Stimulated activated CD8-positive, alpha-beta memory T cell treated with anti-CD3 and anti-CD28 coated beads, Interleukin-4, amount 100 ng/mL, for 24 hours (primary cell): ENCODE measurements at regions not wholly inside any gene's neighbourhood (a gene's known extent, or its start where the extent isn't known, plus 50 kb on each side); places are given as distances from the start of the nearest gene placed in this dataset.

Source experiments
- DNase-seq: peaks from one replicate; pipeline ENCODE4 v3.0.0-alpha.2; 2020; ENCODE audit warnings: low read depth

DNA sequence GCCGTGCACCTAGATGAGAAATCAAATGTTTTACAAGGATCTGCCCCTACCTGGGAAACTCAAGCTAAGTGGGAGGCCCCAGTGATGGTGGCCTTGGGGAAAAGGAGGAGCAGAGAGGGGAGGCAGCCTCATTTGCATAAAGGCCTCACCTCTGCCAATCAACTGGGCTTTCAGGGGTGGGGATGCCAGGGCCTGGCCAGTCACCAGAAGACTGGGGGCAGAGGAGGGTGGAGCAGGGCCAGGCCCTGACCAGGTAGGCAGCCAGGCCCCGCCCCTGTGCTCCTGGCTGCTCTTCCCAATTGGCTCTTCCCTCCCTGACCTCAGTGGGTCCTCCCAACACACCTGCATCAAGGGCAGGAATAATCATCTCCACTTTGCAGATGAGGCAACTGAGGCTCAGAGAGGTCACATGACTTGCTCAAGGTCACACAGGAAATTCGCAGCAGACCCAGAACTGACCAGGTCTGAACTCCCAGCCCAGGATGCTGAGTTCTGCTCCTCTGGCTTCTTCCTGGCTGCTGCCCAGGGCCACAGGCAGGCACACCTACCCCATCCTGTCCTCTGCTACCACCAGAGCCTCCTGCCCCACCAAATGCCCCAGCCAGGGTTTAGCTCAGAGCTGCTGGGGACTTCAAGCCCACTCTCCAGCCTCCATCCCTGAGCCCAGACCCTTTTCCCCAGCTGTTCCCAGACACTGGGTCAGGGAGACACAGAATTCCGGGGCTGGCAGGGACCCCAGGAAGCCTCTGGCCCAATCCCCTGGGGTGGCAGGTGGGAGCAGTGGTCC is 677.9 kb downstream of the MATN1 start:
- no peak for DNase-seq

DNA sequence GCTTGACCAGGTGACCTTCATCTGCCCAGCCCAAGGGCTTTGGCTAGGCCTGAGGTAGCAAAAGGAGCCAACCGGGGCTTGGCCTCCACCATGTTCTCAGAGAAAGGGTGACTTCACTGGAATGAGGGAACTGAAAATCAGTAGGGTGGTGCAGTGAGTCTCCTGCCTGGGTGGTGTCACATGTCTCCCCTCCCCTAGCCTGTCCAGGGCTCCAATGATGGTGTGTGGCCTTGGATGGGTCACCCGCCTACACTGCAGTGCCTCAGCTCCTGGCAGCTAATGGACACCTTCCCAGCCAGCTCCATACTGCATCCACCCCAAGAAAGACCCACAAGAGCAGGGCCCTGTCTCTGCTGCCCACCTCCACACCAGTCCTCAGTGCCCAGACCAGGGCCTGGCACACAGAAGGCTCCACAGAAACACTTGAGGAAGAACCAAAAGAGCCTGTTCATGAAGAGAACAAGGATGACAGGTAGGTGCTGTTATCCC is 678.7 kb downstream of the MATN1 start:
- DNase-seq: no peak

DNA sequence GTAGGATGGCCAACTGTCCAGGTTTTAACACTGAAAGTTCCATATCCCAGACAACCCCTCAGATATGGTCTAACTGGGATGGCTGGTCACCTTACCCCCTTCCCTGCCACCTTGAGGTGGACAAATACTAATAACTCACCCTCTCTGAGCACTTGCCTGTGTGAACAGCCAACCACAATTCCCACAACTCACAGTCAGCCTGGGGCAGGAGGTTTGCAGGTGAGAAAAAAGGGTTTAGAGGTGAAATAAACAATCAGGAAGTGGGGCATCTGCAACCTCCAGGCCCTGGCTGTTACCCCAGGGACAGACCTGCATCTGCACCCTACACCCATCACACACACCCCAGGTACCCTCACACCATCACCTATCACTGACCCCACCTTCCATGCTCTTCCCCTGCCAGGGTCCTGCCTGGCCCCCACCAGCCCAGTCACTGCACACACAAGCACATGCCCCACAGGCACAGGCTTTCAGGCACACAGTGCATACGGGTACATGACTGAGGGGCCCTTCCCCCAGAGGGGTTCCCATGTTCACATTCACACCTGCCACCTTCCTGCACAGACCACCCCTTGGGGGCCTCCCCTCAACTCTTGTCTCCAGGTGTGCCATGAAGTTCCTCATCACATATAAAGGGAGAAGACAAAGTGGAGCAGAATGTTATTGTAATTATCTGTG is 679.5 kb downstream of the MATN1 start:
- DNase-seq: no peak

DNA sequence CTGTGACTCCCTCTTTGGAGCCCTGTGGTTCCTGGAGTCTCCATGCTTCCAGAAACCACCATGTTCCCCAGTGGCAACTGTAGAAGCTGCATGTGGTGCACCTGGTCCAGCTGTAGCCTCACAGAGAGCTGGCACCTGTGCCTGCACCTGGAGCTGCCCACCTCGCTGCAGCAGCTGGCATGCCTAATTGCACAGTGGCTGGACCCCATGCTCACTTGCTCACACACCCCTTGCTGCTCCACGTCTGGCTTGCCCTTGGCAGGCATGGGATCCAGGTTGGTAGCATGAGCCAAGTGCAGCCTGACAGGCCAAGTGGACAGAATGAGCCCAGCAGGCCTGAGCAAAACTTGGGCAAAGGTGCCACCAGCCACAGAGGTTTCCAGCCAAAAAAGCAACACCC is 680.1 kb downstream of the MATN1 start:
- DNase-seq: no peak

DNA sequence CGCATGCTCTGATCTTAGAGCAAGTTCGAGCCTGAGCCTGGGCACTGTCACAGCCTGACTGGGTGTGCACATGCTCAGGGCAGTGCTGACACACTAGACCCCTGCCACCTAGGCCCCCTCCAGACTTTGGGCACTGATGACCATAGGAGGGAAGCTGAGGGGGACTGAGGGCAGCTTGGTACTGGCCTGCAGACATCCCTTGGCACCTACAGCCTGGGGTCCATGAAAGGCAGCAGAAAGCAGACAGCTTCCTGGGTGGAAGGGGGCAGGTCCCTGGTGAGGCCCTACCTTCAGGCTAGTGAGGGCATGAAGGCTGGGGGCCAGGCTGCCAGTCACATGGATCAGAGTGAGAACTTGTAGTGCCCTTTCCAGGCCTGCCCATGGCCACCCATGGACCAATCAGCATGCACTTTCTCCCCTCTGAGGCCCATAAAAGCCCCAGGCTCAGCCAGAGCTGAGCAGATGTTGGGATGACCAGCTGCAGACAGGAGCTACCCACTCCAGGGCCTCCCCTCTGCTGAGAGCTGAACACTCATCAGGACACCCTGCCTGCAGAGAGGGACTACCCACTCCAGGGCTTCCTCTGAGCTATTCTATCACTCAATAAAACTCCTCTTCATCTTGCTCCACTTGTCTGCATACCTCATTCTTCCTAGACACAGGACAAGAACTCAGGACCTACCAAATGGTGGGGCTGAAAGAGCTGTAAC is 680.8 kb downstream of the MATN1 start:
- DNase-seq: no peak

DNA sequence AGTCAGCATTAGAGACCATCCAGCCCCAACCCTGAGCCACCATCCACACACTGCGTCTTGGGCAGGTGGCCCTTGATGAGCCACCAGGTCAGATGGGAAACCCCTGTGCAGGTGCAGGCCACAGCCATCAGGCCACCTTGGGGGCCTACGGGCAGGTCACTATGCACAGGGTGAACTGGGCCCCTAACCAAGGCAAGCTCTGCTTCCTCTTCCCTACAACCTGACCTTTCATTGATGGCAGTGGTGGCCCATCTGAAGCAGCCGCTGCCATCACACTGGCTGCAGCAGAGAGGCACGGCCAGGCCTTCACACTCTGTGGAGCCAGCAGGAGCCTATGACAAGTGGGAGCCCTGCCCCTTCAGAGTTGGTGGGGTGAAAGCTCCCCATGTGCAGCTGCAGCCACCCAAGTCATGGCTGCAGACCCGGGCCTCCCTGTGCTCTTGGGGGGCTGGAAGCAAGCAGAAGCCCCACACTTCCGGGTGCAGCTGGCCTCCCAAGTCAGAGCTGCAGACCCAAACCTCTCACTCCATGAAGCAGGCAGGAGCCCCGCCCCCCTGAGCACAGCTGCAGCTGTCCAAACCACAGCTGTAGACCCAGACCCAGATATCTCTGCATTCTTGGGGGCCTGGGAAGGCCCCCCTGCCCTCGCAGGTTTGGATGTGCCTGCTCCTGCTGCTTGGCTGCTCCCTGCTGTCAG is 681.5 kb downstream of the MATN1 start:
- no peak for DNase-seq

DNA sequence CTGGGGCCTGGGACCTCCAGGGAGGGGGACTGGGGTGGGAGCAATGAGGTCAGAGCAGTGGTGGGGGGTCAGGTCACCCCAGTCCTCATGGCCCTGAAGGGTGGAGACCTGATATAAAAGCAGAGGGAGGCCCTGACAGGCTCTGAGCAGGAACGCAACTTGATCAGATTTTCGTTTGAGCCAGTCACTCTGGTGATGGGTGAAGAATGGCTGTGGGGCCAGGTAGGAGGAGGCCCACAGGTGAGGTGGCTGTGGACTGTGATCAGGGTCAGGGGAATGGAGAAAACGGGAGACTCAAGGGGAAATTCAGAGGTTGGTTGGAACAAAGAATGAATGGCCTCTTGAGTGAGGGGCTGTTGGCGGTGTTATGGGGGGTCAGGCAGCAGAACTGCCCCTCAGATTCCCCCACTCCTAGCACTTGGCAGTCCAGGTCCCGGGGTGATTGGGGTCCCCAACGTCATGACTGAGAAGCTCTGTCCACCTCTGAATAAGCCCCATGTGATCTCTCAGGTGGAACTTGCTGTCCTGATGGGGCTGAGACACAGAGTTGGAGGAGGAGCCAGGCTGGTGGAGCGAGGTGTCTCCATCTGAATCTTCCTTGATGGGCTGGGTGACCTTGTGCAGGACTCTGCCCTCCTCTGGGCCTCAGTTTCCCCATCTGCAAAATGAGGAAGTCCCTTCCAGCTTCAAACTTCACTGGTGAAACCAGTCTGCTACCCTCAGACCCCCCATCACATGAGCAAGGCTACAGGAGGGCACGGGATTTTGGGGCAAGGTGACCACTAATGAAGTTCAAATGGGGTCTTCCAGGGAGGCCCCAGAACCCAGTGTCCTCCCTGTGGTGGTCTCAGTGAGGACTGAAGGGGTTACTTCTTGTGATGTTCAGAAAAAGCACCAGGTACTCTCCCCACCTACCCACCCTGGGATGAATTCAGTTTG is 683.0 kb downstream of the MATN1 start:
- no peak for DNase-seq

DNA sequence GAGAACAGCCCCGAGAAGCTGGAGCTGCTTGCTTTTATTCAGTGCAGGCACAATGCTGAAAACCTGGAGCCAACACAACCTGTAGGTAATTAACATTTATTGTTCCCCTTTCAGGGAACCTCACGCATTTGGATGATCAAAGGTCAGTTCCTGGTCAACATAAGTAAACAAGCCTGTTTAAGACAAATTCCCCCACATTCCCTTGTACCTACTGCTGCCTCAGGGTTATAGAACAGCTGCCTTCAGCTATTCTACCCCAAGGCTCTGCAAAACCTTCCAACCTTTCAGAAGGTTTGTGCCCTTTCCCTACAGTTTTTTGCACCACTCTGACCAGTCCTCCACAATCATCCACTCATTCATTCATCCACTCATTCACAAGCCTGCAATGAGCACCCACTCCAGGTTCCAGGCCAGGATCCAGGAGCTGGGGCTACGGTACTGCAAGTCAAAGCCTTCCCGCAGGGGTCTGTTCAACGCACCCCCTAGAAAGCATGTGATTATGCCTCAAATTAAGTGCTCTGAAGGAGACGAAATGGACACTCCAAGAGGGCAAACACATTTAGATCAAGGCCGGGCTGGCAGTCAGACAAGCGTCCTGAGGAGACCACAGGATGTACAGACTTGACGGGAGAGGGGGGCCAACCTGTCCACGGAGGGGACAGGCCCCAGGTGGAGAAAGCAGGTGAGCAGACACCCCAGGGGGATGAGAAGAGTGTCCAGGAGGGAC is 683.9 kb downstream of the MATN1 start:
- DNase-seq: no peak

DNA sequence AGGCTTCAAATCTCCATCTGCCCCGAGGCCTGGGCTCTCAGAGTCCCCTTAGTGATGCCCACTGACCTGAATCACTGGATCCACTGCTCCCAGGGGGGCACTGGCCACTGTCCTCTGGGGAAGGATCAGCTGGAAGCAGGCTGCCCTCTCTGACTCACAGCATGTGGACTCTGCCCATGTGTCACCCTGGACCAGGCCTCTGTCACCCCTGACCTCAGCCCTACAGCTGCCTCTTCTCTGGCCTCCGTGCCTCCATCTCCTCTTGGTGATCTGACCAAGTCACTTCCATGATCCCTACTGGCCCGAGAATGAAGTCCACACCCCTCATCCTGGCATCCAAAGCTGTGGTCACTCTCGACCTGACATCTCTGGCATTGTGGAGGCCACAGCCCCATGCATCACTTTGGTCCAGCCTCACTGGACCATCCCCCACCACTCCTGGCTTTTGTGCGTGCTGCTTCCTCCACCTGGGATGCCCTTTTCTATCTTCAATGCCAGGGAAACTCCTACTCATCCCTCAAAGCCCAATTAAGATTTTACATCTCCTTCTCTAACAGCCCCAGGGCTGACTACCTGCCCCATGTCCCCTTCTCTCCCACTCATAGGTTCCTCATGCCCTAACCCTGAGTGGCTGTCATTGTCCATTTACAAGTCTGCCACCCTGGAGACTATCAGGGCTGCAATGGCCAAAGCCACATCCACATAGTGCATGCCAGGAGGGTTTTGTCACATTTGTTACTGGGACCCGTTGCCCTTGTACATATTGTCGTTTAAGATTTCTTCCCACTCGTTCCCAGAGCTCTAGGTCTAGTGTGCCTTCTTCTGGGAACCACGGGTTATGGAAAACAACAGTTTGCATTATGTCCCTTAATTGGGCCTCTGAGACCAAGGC is 685.0 kb downstream of the MATN1 start:
- no peak for DNase-seq

DNA sequence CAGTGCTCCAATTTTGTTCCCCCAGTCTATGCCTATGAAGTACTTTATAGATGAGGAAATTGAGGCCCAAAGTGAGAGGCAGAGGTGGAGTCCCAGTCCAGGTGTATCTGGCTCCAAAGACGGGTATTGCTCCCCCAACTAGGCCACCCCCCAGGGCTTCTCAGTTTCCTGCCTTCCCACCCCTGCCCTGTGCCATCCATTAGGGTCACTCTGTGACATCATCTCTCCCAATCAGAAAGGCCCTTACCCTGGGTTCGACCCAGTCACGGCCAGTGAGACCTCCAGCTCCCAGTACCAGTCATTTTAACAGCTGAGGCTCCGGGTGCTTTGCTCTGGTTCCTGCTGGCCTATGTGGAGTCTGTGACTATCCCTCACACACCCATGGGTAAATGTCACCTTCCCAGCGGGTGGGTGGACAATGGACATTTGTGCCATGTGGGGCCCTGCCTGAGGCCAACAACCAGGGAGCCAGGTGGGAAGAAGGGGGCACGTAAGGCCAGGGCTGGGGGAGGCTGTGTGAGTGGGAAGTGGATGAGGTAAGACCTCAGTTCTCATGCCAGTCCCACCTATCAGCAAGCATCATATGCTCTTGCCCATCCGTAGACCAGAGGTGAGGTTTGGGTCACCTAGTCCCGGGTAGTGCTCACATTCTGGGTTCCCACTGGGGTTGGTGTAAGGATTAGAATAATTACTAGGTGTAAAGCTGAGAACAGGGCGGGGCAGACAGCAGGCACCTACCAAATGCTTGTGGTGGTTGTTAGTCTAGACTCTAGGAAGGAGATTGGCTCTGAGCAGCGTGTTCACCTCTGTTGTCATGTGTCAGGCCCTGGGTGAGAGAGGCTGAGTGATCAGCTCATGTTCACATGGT is 685.9 kb downstream of the MATN1 start:
- no peak for DNase-seq

DNA sequence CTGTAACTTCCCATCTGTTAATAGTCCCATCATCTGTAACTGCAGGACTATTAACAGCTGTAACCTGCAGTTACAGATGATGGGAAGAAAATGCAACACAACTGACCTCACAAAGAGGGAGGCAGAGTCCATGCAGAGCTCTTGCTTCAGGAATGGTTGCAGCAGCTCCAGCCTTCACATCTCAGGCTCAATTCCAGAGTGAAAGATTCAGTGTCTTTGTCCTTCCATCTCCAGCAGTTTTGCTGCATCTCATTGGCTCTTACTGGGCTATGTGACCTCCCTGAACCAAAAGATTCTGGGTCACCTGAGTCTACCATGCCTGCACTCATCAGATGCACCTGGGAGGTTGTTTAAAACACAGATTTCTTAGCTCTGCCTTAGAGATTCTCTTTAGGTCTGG is 686.7 kb downstream of the MATN1 start:
- no peak for DNase-seq

DNA sequence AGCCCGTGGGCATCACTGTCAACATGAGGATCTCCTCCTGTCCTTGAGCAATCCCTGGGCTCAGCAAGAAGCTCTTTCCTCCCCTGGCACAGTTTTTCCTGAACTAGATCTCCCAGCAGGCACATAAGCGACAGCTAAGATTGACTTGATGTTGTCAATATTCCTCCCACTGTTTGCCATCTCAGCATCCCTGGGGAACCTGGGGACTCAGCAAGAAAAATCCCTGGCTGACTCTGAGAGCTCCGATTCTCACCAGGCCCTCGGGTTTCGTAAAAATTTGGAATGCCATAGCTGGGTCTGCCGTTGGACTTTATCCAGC is 687.2 kb downstream of the MATN1 start:
- DNase-seq: no peak

DNA sequence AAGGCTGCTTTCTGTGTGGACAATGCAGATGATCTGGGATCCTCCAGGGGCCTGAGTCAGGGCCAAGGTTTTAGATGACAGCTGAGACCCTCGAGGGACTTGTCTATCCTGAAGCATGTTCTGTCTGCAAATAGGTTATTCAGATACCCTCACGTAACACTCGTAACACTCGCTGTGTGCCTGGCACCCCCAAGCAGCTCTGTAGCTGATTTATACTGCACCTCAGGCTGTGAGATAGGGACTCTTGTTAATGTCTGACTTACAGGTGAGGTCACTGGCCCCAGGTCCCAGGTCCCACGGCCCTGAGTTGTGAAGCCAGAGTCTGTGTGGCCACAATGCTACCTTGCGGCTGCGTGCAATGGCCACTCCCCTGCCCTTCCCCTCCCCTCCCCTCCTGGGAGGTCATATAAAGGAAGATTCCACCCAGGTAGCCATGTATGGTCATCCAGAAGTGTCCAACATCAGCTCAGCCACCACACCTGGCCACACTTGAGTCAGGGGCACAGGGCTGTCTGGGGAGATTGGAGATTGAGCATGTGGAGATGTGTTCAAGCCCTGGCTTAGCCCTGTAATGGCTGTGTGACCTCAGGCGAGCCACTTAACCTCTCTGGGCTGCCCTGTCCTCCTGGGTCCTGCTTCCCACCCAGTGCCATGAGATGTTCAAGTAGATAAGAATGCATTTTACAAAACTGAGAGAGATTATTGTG is 687.7 kb downstream of the MATN1 start:
- no peak for DNase-seq

DNA sequence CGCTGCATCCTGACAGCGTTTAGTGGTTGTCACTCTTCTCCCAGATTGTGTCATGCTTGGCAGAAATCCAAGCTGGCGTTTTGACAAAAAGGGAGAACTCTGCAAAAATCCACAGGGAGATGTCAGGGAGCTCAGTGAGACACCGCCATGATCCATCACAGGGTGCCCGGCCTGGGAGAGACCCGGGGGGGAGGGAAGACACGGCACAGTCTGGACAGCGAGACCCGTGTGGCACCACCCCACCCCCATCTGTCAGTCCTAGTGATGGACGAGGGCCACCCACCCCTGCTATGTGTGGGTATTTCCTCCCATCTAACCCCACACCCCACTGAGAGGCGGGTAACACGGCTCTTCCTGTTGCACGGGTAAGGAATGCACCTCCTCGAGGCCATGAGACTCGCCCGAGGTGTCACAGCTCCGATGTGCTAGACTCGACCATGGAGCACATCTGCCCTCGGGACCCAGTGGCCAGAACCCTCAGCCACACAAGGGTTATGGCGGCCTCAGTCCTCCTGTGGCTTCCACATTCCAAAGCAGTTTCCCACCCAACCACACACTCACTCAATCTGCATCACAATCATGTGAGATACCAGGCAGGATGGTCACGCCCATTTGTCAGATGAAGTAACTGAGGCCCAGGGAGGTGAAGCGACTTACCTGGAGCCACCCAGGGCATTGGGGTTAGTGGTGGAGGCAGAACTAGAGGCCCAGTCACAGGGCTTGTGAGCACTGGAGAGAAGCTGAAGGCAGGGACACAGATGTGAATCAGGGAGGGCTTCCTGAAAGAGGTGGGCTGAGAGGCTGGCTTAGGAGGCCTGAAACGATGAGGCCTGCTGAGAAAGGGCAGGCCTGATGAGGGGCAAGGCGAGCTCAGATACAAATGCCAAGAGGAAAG is 688.5 kb downstream of the MATN1 start:
- no peak for DNase-seq

DNA sequence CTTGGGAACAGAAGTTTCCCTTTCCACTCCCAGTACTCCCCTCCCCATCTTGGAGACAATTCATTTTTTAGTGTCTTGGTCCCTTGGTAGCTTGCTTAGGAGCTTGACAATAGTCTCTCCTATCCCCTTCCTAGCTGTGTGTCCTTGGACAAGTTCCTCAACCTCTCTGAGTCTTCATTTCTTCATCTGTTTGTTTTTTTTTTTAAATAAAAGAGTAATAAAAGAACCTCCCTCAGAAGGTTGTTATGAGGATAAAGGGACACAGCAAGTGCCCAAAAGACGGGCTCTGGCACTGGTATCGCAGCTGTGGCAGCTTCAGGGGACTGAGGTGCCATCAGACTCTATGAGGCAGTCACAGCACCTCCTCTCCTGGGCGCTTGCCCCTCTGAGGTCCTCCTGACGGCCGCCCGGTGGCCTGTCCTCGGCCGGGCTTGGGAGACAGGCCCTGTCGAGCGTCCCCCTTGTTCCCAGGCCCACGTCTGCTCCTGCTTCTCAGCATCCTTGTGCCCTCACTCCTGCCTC is 689.2 kb downstream of the MATN1 start:
- no peak for DNase-seq

DNA sequence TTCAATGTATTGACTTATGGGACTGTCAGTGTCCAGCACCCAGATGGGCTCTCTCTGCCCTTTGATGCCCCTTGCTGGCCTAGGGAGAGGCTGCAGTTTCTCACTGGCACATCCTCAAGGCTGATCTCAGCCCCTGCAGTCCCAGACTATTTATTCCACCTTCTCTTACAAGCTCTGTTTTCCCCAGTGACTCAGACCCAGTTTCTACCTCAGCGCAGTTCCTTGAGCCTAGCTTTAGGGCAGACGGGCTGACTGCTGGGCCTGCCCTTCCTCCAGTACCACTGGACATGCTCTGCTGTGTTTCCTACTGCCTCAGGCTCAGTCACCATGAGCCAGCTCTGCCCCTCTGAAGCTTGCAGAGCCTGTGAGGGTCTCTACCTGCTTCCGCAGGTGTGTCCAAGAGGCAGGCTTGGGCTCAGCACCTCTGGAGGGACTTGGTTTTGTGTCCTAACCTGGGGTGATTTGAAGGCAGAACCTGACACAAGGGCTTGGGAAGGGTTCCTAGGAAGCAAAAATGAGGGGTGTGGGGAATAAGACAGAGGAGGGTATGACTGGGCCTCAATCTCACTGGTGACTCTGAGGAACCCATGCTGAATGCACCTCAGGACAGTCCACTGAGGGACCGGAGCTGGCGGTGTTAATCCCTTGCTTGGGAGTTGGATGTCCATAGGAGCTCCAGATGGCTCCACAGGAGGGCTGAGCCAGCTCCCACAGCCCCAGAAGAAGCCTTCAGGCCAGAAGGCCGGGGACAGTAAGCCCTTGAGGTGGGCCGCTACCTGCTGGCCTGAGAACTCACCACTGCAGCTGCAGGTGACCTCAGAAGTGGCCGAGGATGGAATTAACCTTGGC is 689.9 kb downstream of the MATN1 start:
- DNase-seq: no peak
